Islet of Langerhans (tissue), 1 donor: ENCODE measurements at regions not wholly inside any gene's neighbourhood (a gene's known extent, or its start where the extent isn't known, plus 50 kb on each side); places are given as distances from the start of the nearest gene placed in this dataset.

Experiments
- FAIRE-seq: peaks from one replicate; lab custom pipeline; 2011; peaks lifted over from hg19 to GRCh38; lab: Jason Lieb, UNC

GRCh38 chr1:193540511-193540910, 354.1 kb upstream of the B3GALT2 start:
- FAIRE-seq: no peak

GRCh38 chr1:193539731-193540459, 353.5 kb upstream of the B3GALT2 start:
- no peak for FAIRE-seq

- FAIRE-seq: no peak
These were observed 352.3 kb upstream of the B3GALT2 start for GRCh38 chr1:193538680-193539079.

- FAIRE-seq: no peak
These were observed 351.6 kb upstream of the B3GALT2 start for GRCh38 chr1:193538003-193538354.

- FAIRE-seq: no peak
These were observed 351.0 kb upstream of the B3GALT2 start for GRCh38 chr1:193537266-193538002.

- FAIRE-seq: no peak
These were observed 347.4 kb upstream of the B3GALT2 start for GRCh38 chr1:193533853-193534252.

GRCh38 chr1:193525917-193526710, 339.7 kb upstream of the B3GALT2 start:
- FAIRE-seq: peak; percentile 13

- FAIRE-seq: no peak
These were observed 339.0 kb upstream of the B3GALT2 start for GRCh38 chr1:193525411-193525810.

- FAIRE-seq: no peak
These were observed 338.2 kb upstream of the B3GALT2 start for GRCh38 chr1:193524616-193525015.

GRCh38 chr1:193524021-193524420, 337.6 kb upstream of the B3GALT2 start:
- FAIRE-seq: no peak

GRCh38 chr1:193520472-193520871, 334.1 kb upstream of the B3GALT2 start:
- no peak for FAIRE-seq

- no peak for FAIRE-seq
These were observed 333.5 kb upstream of the B3GALT2 start for GRCh38 chr1:193519922-193520321.

GRCh38 chr1:193516755-193517388, 330.5 kb upstream of the B3GALT2 start:
- FAIRE-seq: no peak

GRCh38 chr1:193514397-193514796, 328.0 kb upstream of the B3GALT2 start:
- FAIRE-seq: no peak

GRCh38 chr1:193513032-193513431, 326.6 kb upstream of the B3GALT2 start:
- FAIRE-seq: no peak

- no peak for FAIRE-seq
These were observed 318.5 kb upstream of the B3GALT2 start for GRCh38 chr1:193504920-193505319.

GRCh38 chr1:193498088-193498655, 311.8 kb upstream of the B3GALT2 start:
- FAIRE-seq: no peak

GRCh38 chr1:193494368-193494767, 308.0 kb upstream of the B3GALT2 start:
- FAIRE-seq: no peak

GRCh38 chr1:193489191-193489590, 302.8 kb upstream of the B3GALT2 start:
- no peak for FAIRE-seq

GRCh38 chr1:193487722-193488121, 301.3 kb upstream of the B3GALT2 start:
- FAIRE-seq: no peak

GRCh38 chr1:193486671-193487229, 300.3 kb upstream of the B3GALT2 start:
- no peak for FAIRE-seq

- no peak for FAIRE-seq
These were observed 294.3 kb upstream of the B3GALT2 start for GRCh38 chr1:193480755-193481154.
